ENCODE measurements at regions not wholly inside any gene's neighbourhood (a gene's known extent, or its start where the extent isn't known, plus 50 kb on each side); places are given as distances from the start of the nearest gene placed in this dataset.

DNA sequence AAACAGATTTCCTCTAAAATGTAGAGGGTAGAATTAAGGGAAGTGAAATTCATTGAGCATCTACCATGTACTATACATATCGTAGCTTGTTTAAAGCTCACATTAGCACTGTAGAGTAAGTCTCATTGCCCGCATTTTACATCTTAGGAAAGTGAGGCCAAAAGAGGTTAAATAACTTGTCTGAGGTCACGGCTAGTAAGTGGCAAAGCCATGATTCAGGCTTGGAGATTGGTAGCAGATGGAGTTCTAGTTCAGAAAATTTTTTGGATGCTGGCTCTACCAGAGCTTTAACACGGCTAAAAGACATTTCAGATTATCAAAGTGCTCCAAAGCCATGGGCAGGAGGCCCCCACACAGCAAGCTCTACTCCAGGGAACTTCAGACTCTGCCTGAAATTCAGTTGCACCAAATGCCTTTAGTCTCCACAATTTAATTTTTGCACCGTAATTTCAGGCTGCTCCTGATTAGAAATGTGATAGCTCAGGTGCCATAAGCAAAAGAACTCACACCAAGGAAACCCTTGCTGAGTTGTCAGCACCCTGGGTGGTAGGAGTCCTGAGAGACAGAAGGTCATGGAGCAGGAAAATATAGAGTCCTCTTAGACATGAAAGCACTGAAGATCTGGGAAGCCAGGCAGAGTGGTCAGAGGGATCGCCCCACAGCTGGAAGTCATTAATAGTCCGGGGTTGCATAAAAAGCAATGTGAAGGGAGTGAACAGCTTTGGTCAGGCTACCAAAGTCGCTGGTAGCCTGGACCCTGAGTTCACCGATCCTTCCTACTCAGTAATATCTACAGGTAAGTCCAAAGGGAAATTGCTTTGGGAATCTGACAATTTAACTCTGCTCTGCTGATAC is 55.2 kb upstream of the ASIP start:
- TF ChIP-seq, protein P1, sequence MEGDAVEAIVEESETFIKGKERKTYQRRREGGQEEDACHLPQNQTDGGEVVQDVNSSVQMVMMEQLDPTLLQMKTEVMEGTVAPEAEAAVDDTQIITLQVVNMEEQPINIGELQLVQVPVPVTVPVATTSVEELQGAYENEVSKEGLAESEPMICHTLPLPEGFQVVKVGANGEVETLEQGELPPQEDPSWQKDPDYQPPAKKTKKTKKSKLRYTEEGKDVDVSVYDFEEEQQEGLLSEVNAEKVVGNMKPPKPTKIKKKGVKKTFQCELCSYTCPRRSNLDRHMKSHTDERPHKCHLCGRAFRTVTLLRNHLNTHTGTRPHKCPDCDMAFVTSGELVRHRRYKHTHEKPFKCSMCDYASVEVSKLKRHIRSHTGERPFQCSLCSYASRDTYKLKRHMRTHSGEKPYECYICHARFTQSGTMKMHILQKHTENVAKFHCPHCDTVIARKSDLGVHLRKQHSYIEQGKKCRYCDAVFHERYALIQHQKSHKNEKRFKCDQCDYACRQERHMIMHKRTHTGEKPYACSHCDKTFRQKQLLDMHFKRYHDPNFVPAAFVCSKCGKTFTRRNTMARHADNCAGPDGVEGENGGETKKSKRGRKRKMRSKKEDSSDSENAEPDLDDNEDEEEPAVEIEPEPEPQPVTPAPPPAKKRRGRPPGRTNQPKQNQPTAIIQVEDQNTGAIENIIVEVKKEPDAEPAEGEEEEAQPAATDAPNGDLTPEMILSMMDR (IDR thresholded peaks at IDR 0.05; ENCODE audit: insufficient read depth, low read depth, low read length): no peak
- no peak for TF ChIP-seq EZH2 (IDR thresholded peaks at IDR 0.05; ENCODE audit: insufficient read depth, low read length)

Data from astrocyte (in vitro differentiated cells and primary cell).